HG02759 (cell line): ENCODE measurements at regions not wholly inside any gene's neighbourhood (a gene's known extent, or its start where the extent isn't known, plus 50 kb on each side); places are given as distances from the start of the nearest gene placed in this dataset.

ENCODE experiments used
- ATAC-seq: cut with Tn5 transposase; IDR thresholded peaks from one replicate; pipeline ENCODE4 v1.9.1; 2021; ENCODE audit warnings: mild to moderate bottlenecking, moderate library complexity; ENCODE audit not compliant: unreplicated experiment

DNA sequence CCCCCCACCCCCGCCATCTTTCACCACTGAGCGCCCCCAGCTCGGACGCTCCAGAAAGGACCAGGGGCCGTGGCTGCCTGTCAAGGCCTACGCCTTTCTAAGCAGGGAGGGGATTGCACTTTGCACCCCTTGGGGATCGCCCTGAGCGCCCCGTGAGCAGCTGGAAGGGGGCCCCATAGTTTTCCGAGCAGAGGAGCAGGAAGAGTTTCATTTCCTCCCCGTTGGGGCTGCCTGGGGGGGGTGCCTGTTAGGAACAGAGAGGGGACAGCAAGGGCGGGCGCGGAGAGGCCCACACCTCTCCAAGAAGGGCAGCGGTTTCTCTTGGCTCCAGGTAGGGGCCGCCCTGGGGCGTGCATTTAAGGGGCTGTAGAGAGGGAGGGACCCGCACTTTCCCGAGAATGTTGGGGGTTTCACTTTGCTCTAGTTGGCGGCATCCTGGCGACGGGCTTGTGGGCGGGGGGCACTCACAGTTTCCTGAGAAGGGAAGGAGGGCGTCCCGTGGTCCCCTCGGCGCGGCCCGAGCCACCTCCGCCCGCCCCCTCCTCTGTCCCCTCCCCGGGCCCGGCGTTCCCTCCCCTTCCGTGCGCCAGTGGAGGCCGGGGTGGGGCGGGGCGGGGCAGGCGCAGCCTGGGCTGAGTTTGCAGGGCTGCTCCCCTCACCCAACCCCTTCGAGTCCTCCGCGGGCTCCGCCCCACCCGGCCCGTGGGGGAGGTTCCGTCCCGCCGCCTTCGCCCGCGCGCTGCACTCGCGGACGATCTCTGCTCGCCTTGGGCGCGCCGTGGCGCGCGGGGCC is 82.3 kb upstream of the CD99 start:
- ATAC-seq = peak; percentile 90

DNA sequence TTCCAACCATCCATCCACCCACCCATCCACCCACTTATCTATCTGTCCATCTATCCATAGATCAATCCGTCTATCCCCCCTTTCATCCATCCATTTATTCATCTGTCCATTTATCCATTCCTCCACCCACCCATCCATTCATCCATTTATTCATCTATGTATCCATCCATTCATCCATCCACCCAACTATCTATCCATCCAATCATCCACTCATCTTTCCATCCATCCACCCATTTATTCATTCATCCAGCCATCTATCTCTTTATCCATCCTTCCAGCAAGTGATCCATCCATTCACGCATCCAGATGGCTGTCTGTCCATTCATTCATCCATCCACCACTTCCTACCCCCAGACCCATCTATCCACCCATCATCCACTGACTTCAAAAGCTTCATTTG is 84.0 kb upstream of the CD99 start:
- no peak for ATAC-seq

- ATAC-seq = no peak
Observed at GRCh38 chrX:2600564-2600963, 90.5 kb upstream of the CD99 start.

- ATAC-seq = no peak
Observed at GRCh38 chrX:2596555-2597255, 94.4 kb upstream of the CD99 start.

DNA sequence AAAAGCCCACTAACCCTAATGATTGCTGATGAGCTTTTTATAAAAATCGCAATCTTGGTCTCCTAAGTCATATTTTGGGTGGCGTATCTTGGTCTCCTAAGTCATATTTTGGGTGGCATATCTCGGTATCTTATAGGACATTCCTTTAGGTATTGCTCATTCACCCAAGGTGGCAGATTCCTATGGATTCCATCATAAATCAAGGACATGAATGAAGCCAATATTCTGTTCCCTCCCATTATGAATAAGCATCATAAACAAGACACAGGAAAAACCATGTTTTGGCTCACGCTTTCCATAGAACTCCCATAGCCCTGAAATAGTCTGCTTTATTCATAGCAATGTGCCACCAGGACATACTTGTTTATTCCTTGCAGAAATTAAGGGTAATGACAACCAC is 95.0 kb upstream of the CD99 start:
- no peak for ATAC-seq

DNA sequence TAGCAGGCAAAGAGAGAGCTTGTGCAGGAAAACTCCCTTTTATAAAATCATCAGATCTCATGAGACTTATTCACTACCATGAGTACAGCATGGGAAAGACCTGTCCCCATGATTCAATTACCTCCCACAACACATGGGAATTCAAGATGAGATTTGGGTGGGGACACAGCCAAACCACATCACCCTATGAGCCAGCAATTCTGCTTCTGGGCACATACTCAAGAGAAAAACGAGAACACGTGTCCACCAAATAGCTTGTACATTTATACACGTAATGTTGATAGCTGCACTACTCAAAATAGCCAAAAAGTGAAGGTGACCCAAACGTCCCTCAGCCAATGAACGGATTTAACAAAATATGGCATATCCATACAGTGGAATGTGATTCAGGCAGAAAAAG is 94.5 kb upstream of the DHRSX start:
- ATAC-seq = no peak

DNA sequence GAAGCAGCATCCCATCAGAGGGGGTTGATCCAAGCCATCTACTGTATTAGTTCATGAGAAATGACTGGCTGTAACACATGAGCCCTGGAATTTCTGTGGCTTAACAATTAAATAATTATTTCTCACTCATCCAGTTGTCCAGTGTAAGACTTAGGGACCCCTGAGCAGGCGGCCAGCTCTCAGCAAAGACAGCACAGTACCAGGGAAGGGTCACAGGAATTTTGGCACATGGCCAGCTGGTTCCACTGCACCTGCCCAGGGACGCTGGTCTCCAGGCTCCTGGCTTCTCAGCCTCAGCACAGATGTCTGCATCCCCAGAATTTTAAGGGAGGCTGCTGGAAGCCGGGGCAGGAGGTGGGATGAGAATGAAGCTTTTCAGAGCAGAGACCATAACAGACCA is 93.7 kb upstream of the DHRSX start:
- ATAC-seq = no peak

DNA sequence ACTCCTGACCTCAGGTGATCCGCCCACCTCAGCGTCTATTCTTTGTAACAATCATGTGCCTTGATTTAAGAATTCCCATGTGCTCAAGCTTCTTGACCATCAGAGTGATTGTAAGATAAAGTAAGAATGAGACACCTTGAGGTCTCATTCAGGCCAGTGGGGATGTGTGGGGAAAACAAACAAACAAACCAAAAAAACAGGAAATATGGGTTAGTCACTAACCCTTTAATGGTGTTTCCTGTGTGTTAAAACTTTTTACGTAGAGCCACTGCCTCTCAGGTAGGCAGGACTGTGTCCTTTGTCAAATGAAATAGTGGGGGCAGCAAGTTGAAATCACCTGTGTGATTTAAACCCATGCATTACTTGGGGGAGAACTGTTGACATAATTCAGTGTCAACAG is 91.5 kb upstream of the DHRSX start:
- ATAC-seq = no peak

DNA sequence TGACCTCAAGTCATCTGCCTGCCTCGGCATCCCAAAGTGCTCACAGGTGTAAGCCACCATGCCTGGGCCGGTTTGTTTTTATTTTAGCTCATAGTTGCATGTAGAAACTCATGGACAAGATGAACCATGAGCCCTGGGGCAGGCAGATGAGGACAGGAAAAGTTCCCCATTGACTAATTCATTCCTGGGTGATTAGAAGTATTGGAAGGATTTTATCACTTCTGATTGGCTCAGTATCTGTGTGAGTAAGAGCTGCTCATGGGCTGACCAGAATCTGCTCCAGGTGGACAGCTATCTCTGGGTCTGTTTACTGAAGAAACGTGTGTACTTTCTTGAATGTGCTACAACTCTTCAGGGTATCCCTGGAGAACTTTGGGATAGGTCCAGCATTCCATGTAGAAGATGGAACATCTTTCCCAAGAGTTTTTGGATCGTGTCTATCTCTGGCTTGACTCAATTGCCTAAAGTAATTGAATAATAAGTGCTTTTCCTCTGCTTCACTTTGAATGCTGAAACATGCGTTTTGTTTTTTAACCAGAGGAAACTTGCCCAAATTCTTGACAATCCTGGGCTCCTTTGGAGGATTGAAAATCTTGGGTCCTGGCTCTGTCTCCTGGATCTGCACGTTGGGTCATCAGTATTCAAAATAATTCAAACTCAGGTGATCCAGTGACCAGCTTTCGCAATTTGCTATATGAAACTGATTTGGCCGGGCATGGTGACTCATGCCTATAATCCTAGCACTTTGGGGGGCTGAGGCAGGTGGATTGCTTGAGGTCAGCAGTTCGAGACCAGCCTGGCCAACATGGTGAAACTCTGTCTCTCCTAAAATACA is 88.6 kb upstream of the DHRSX start:
- ATAC-seq = no peak

GRCh38 chrX:2588049-2588448 is 87.3 kb upstream of the DHRSX start:
- ATAC-seq = no peak

GRCh38 chrX:2587146-2587545 is 86.4 kb upstream of the DHRSX start:
- no peak for ATAC-seq

DNA sequence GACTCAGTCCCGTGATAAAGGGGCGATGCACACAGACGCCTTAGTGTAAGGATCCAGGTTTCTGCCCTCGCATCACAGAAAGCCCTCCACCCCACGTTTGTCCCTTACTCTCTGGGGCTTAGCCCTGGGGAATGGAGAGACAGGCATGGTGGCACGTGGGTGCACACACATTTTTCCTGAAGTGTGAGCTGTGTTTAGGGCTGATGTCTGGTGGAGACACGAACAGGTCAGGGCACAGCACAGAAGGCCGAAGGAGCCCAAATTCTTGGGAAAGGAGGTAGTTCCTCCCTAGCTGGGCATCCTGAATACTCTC is 84.3 kb upstream of the DHRSX start:
- ATAC-seq = no peak

- ATAC-seq = no peak
Observed at GRCh38 chrX:2584251-2585157, 83.7 kb upstream of the DHRSX start.

GRCh38 chrX:2583194-2584162 is 82.7 kb upstream of the DHRSX start:
- no peak for ATAC-seq

GRCh38 chrX:2582667-2583066 is 81.9 kb upstream of the DHRSX start:
- ATAC-seq = no peak

DNA sequence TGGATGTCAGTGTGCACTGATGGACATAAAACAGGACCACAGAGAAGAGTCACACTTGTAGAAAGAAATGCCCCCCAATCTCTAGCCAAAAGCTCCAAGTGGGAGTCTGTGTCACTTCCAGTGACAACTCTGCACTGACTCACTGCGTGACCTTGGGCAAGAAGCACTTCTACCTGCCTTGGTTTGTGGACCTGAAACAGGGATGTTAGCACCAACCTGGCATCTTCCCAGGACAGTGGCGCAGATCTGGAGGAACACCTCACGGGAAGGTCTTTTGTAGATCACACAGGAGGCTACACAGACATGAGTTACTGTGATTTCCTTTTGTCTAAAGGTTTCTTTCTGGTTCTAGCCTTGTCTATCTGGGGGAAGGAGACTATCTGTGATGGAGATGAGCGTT is 80.5 kb upstream of the DHRSX start:
- ATAC-seq = no peak

DNA sequence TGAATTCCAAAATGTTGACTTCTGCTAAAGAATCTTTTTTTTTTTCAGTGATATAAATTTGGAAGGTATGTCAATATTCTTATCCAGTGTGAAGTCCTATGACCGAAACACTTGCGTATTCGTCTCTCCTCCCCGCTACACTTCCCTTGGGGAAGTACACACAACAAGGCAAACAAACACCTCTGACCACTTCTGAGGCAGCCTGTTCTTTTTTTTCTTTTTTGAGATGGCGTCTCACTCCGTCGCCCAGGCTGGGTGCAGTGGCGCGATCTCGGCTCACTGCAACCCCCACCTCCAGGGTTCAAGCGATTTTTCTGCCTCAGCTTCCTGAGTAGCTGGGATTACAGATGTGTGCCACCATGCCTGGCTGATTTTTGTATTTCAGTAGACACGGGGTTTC is 78.1 kb upstream of the DHRSX start:
- no peak for ATAC-seq

DNA sequence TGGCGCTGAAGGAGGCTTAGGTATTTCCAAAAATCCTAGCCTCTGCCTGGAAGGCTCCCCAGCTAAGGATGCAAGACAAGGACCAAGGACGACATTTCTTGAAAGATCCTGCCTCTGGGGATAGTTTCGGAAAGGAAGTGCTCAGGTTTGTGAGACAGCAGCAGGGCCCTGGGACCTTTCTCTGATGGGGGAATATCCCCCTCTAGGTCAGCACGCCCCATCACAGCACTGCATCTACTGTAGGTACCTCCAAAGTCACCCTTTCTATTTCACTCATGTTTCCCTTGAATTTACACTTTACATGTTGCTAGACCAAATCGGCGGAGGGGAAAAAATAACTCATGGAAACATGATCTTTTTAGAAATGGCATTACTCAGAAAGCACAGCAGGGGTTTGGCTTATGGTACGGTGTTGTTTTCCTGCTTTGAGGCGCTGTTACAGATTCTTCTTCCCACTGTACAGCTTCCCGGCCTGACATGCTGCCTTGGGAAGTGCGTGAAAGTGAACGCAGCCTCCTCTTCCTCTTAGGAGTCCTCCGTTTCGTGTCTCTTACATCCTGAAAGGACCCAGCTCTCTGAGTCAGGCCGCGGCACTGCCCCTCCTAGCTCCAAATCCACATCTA is 77.2 kb upstream of the DHRSX start:
- no peak for ATAC-seq

- no peak for ATAC-seq
Observed at GRCh38 chrX:2576793-2577192, 76.0 kb upstream of the DHRSX start.
